Esophagus squamous epithelium (tissue), 5 donors: ENCODE measurements at regions not wholly inside any gene's neighbourhood (a gene's known extent, or its start where the extent isn't known, plus 50 kb on each side); places are given as distances from the start of the nearest gene placed in this dataset.

ENCODE experiments used
- DNase-seq: peaks from one replicate; lab custom pipeline; 2025; lab: John Stamatoyannopoulos, UW
- H3K27ac ChIP-seq, 4 donors: fragments of 200-600 bp; sonication (generic); one replicate each; pipeline ENCODE4 v1.5.1; 2016 to 2019; ENCODE audit warnings: mild to moderate bottlenecking in 1 of 4
- H3K27me3 ChIP-seq, 4 donors: fragments of 200-600 bp; sonication (generic); 1 replicate in 3 of 4; 2 replicates in 1 of 4; pipeline versions ENCODE4 v1.5.1 to v1.6.0; 2017 to 2021; ENCODE audit warnings: antibody characterized with exemption in 1 of 4
- H3K36me3 ChIP-seq, 3 donors: fragments of 200-600 bp; sonication (generic); one replicate each; pipeline ENCODE4 v1.5.1; 2016 to 2019
- H3K4me1 ChIP-seq, 3 donors: fragments of 200-600 bp; sonication (generic); one replicate each; pipeline ENCODE4 v1.5.1; 2017 to 2019
- H3K4me3 ChIP-seq, 4 donors: fragments of 200-600 bp; sonication (generic); 1 replicate in 3 of 4; 2 replicates in 1 of 4; pipeline ENCODE4 v1.5.1; 2016 to 2019; ENCODE audit warnings: mild to moderate bottlenecking in 2 of 4, moderate library complexity in 1 of 4
- H3K9me3 ChIP-seq, 3 donors: fragments of 200-600 bp; sonication (generic); one replicate each; pipeline ENCODE4 v1.5.1; 2016 to 2019
- POLR2A ChIP-seq, 4 donors: fragments of 450-650 bp; IDR thresholded peaks; one replicate each; pipeline ENCODE4 v1.6.1; 2017; ENCODE audit warnings: antibody characterized with exemption in 4 of 4, mild to moderate bottlenecking in 4 of 4, moderate library complexity in 3 of 4
- WGBS, 2 donors: methylation state at CpG; one replicate each; pipeline ENCODE4 v1.1.5; 2018; 5-methylcytosine and 5-hydroxymethylcytosine counted together
- intact Hi-C: fragments of 100-400 bp; cut with DNase I; formaldehyde crosslinking; loops from one replicate; pipeline ENCODE4 v1.15.0; 2022
- TF ChIP-seq, protein P1 (sequence below), 6 experiments: fragments of 450-650 bp in 4 of 6; fragments of 200-600 bp in 2 of 6; sonication (generic) in 2 of 6; IDR thresholded peaks; one replicate each; pipeline ENCODE4 v1.5.1; 2016 to 2019; ENCODE audit warnings: antibody characterized with exemption in 6 of 6, mild to moderate bottlenecking in 4 of 6, moderate library complexity in 4 of 6
- donor health status: DM: yes; HTN: yes; CAD: no.

DNA sequence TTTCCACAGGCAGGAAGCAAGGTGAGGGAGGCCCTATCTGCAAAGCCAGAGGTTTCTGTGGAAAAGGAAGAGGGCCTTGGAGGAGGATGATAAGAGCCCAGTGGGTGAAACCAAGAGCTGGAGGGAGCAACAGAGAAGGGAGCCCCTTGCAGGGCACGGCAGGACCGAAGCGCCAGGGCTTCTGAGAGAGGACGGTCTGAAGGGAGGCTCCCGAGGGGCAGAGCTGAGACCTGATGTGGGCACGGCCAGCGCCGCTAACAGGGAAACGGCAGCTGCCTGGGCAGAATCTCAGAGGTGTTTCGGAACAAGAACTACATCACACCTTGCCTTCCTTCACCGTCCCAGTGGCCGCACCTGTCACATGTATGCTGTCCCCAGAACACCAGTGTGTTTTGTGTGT is 144.3 kb upstream of the ADARB2 start:
- H3K27ac ChIP-seq = no peak overlapping the region
- H3K36me3 ChIP-seq = no peaks in the 10 kb centered on the region
- DNase-seq = no peak
- no peak overlapping the region for H3K4me3 ChIP-seq
- H3K4me1 ChIP-seq = no peaks in the 10 kb centered on the region
- H3K9me3 ChIP-seq = no peaks in the 10 kb centered on the region
- H3K27me3 ChIP-seq = no peaks in the 10 kb centered on the region
- no peak for TF ChIP-seq POLR2A (IDR thresholded peaks at IDR 0.05)
- TF ChIP-seq, protein P1, sequence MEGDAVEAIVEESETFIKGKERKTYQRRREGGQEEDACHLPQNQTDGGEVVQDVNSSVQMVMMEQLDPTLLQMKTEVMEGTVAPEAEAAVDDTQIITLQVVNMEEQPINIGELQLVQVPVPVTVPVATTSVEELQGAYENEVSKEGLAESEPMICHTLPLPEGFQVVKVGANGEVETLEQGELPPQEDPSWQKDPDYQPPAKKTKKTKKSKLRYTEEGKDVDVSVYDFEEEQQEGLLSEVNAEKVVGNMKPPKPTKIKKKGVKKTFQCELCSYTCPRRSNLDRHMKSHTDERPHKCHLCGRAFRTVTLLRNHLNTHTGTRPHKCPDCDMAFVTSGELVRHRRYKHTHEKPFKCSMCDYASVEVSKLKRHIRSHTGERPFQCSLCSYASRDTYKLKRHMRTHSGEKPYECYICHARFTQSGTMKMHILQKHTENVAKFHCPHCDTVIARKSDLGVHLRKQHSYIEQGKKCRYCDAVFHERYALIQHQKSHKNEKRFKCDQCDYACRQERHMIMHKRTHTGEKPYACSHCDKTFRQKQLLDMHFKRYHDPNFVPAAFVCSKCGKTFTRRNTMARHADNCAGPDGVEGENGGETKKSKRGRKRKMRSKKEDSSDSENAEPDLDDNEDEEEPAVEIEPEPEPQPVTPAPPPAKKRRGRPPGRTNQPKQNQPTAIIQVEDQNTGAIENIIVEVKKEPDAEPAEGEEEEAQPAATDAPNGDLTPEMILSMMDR (IDR thresholded peaks at IDR 0.05) = no peak
- intact Hi-C loops = no loop called here
- 89 to 91% methylated on average over 11 to 12 of the region's 12 CpGs for WGBS, 2 donors

DNA sequence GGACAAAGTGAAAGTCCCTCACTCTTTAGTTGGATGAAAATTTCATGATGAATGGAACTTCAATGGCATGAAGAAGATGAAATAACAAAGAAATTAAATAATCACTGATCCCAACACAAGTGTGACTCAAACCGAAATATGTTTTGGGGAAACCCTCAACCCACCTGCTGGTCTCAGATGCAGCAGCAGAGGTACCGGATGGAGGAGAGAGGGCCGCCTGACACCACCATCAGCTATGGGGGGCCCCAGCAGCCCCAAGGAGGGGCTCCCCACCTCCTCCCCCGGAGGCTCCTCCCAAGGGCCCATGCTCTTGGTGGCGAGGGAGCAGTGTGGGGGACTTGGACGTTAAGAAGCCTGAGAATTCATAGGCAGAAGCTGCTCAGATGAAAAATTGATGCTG is 137.2 kb upstream of the ADARB2 start:
- no peaks in the 10 kb centered on the region for H3K27me3 ChIP-seq
- H3K4me1 ChIP-seq = no peaks in the 10 kb centered on the region
- WGBS, 2 donors = 61 to 68% methylated on average over 4 of the region's 6 CpGs
- H3K4me3 ChIP-seq = no peak overlapping the region
- no peak for DNase-seq
- TF ChIP-seq, protein P1 (IDR thresholded peaks at IDR 0.05) = no peak
- no peak for TF ChIP-seq POLR2A (IDR thresholded peaks at IDR 0.05)
- H3K27ac ChIP-seq = no peak overlapping the region
- intact Hi-C loops = no loop called here
- H3K9me3 ChIP-seq = no peaks in the 10 kb centered on the region
- no peaks in the 10 kb centered on the region for H3K36me3 ChIP-seq

DNA sequence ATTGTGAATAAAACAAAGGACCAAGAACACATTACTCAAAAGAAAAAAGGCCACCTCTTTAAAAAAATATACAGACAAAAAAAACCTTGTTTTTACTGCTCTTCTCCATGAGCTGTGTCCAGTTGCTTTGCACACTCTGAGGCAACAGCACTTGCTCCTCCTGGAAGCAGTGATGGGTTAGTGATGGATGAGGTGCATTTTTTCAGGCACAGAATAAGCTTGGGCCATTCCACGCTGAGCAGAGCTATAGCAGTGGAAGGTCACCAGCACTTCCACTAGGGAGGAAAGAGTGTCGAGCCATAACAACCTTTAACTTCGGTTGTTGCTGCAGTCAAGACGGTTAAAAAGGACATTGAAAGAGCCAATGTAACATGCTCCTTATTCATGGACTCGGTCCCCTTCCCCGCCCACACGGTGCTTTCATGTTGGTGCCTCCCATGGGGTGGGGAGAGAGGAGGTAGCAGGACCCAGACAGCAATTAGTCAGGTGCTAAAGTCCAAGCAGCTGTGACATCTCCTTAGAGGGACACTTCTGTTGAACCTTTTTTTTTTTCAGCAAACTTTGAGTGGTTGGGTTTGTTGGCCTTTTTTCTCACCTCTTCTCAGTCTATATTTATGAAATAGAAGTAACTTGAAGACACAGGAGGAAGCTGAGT is 136.5 kb upstream of the ADARB2 start:
- Histone ChIP-seq H3K4me1 (no peaks in the 10 kb centered on the region), H3K36me3 (no peaks in the 10 kb centered on the region), H3K9me3 (no peaks in the 10 kb centered on the region), H3K27me3 (no peaks in the 10 kb centered on the region), H3K27ac (no peak overlapping the region), H3K4me3 (no peak overlapping the region)
- WGBS, 2 donors = 76% methylated on average over 7 of the region's 7 CpGs
- no peak for DNase-seq
- intact Hi-C loops = no loop called here
- TF ChIP-seq POLR2A (IDR thresholded peaks at IDR 0.05) = no peak
- TF ChIP-seq, protein P1 (IDR thresholded peaks at IDR 0.05) = no peak

DNA sequence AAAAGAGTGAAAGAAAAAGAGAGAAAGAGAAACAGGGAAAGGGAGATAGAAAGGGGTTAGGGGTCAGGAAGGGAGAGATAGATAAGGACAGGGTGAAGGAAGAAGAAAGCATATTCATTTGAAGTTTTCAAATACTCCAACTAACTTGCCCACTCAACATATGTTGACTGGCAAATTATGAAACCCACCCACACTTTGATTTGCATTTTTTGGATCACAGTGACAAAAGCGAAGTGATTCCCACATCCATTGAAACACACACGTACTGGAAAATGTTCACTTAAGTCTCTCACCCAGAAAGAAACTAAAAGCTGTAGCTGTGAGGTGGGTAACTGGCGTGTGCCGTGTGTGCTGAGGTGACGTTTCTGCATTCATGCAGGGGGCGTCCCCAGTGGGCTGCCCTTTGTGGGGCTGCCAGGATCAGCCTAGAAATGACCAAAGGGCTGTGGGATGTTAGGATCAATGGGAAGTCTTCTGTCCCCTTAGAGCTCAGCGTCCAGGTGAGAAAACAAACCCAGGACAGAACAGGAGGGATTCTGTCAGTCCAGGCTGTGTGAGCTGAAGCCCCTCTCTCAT is 134.9 kb upstream of the ADARB2 start:
- H3K27ac ChIP-seq = no peak overlapping the region
- no peak for DNase-seq
- 81% methylated on average over 4 to 7 of the region's 7 CpGs for WGBS, 2 donors
- TF ChIP-seq, protein P1 (IDR thresholded peaks at IDR 0.05) = no peak
- H3K4me1 ChIP-seq = no peaks in the 10 kb centered on the region
- H3K9me3 ChIP-seq = no peaks in the 10 kb centered on the region
- no peak overlapping the region for H3K4me3 ChIP-seq
- H3K27me3 ChIP-seq = no peaks in the 10 kb centered on the region
- intact Hi-C loops = no loop called here
- no peaks in the 10 kb centered on the region for H3K36me3 ChIP-seq

DNA sequence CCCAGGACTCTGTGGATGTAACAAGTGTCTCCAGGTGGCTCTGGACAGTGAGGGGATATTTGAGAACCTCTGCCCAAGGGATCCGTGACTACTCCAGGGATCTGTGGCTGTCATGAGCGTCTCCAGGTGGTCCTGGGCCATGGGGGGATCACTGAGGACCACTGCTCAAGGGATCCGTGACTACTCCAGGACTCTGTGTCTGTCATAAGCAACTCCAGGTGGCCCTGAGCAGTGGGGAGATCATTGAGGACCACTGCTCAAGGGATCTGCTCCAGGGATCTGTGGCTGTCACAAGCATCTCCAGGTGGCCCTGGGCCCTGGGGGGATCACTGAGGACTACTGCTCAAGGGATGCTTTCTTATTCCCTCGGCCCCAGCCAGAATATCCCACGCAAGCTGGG is 133.2 kb upstream of the ADARB2 start:
- Histone ChIP-seq H3K27ac (no peak overlapping the region), H3K27me3 (no peaks in the 10 kb centered on the region), H3K4me1 (no peaks in the 10 kb centered on the region), H3K9me3 (no peaks in the 10 kb centered on the region), H3K4me3 (no peak overlapping the region), H3K36me3 (no peaks in the 10 kb centered on the region)
- intact Hi-C loops = no loop called here
- TF ChIP-seq, protein P1 (IDR thresholded peaks at IDR 0.05) = no peak
- DNase-seq = no peak
- WGBS, 2 donors = 53 to 64% methylated on average over 2 to 3 of the region's 5 CpGs
